Omental fat pad (tissue), 3 donors: ENCODE measurements at regions not wholly inside any gene's neighbourhood (a gene's known extent, or its start where the extent isn't known, plus 50 kb on each side); places are given as distances from the start of the nearest gene placed in this dataset.

Source experiments
- ATAC-seq: fragments of 150-250 bp; one replicate; pipeline ENCODE4 v1.9.1; 2016; ENCODE audit warnings: mild to moderate bottlenecking, moderate library complexity; ENCODE audit not compliant: low FRiP score
- DNase-seq: peaks from one replicate; pipeline ENCODE4 v3.0.0-alpha.2; 2019; ENCODE audit warnings: low spot score
- CTCF ChIP-seq, 3 donors: fragments of 450-650 bp; IDR thresholded peaks; one replicate each; pipeline ENCODE4 v1.5.1; 2016 to 2017; ENCODE audit warnings: antibody characterized with exemption in 3 of 3, mild to moderate bottlenecking in 3 of 3, moderate library complexity in 2 of 3

- DNase-seq (no peak), ATAC-seq (no peak)
- no peak for TF ChIP-seq CTCF (IDR thresholded peaks at IDR 0.05)
Observed at GRCh38 chr2:8495189-8495989, 186.5 kb upstream of the ID2 start.

GRCh38 chr2:8496079-8496478, 185.8 kb upstream of the ID2 start:
- no peak for TF ChIP-seq CTCF (IDR thresholded peaks at IDR 0.05)
- DNase-seq (no peak), ATAC-seq (no peak)

- DNase-seq = no peak
- ATAC-seq = no peak
- TF ChIP-seq CTCF (IDR thresholded peaks at IDR 0.05) = no peak
Observed at GRCh38 chr2:8496617-8497016, 185.2 kb upstream of the ID2 start.

- ATAC-seq (no peak), DNase-seq (no peak)
- TF ChIP-seq CTCF (IDR thresholded peaks at IDR 0.05) = no peak
Observed at GRCh38 chr2:8498994-8499393, 182.9 kb upstream of the ID2 start.

- no peak for TF ChIP-seq CTCF (IDR thresholded peaks at IDR 0.05)
- ATAC-seq = no peak
- DNase-seq = no peak
Observed at GRCh38 chr2:8500124-8501054, 181.5 kb upstream of the ID2 start.

- no peak for TF ChIP-seq CTCF (IDR thresholded peaks at IDR 0.05)
- ATAC-seq (no peak), DNase-seq (no peak)
Observed at GRCh38 chr2:8501061-8501720, 180.7 kb upstream of the ID2 start.
